WI38 (cell line): ENCODE measurements at regions not wholly inside any gene's neighbourhood (a gene's known extent, or its start where the extent isn't known, plus 50 kb on each side); places are given as distances from the start of the nearest gene placed in this dataset.

Source experiments
- H3K4me3 ChIP-seq: 2 replicates; pipeline ENCODE4 v1.5.1; 2011; ENCODE audit warnings: low read depth, mild to moderate bottlenecking, control low read depth, low read length
- CTCF ChIP-seq: IDR thresholded peaks from 2 replicates; pipeline ENCODE4 v1.5.1; 2012; ENCODE audit warnings: low read depth, mild to moderate bottlenecking, control low read depth, low read length

DNA sequence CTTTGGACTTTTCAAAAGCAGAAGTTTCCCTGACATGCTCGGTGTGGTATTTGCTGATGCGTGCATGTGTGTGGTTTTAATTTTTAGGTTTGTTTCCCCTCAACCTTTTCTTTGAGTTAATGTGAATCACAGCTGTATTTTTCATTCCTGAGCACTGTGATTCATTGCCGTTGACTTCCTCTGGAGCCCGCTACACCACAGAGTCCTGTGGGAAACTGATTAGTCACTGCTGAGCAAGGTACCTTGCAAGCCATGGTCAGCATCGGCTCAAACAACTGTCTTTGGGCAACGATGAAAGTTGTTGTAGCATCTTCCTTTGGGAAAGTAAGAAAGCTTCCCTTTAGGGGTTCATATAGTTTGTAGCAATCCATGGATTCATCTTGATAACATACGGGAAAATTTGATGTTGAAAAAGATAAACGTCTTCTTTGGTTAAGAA lies 57.5 kb downstream of the RIN2 start:
- TF ChIP-seq CTCF, result no peak
- H3K4me3 ChIP-seq, result no peak overlapping the region

DNA sequence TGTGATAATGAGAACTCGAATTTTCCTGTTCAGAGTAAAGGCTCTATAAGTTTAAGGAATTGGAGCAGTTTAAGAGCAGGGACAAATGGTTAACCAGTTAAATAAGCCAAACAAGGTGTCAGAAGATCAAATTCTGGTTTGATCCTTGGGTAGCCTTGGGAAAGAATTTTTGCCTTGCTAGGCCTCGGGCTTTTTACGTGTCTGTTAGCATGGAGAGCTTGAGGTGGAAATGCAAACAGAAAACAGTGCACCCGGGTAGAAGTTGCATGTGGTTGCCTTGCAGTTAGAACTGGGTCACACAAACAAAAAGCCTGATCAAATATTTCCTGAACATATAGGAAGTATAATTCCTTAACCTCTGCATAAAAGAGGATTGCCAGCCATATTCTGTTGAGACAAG lies 58.3 kb downstream of the RIN2 start:
- TF ChIP-seq CTCF, result no peak
- no peak overlapping the region for H3K4me3 ChIP-seq

DNA sequence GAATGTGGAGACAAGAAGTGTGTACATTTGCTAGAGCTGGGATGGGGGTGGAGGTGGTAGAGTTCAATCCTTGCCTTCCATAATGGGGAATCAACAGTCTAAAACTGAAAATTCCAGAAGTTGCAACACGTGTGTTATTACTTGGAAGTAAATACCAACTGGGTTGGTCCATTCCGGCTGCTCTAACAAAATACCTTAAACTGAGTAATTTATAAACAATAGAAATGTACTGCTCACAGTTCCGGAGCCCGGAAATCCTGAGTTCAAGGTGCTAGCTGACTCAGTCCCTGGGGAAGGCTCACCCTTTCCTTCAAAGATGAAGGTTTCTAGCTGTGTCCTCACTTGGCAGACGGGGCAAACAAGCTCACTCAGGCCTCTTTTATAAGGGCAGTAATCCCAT lies 59.0 kb downstream of the RIN2 start:
- H3K4me3 ChIP-seq, result no peak overlapping the region
- no peak for TF ChIP-seq CTCF

DNA sequence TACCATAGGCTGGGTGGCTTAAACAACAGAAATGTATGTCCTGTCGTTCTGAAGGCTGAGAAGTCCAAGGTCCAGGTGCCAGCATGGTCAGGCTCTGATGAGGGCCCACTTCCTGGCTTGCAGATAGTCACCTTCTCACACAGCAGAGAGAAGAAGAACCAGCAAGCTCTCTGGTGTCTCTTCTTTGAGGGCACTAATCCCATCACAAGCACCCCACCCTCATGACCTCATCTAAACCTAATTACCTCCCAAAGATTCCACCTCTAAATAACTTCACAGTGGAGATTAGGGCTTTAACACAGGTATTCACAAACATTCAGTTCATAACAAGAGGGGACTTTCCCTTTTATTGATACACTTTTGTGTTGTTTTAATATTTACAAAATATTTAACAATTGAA lies 61.1 kb downstream of the RIN2 start:
- no peak for TF ChIP-seq CTCF
- H3K4me3 ChIP-seq, result no peak overlapping the region

- H3K4me3 ChIP-seq, result no peak overlapping the region
- TF ChIP-seq CTCF, result no peak
These were observed 62.6 kb downstream of the RIN2 start for GRCh38 chr20:19820555-19821211.

- no peak for TF ChIP-seq CTCF
- H3K4me3 ChIP-seq, result no peak overlapping the region
These were observed 63.5 kb downstream of the RIN2 start for GRCh38 chr20:19821606-19822005.

- H3K4me3 ChIP-seq, result no peak overlapping the region
- no peak for TF ChIP-seq CTCF
These were observed 65.2 kb downstream of the RIN2 start for GRCh38 chr20:19823216-19823615.
